GM12873 (cell line): ENCODE measurements at regions not wholly inside any gene's neighbourhood (a gene's known extent, or its start where the extent isn't known, plus 50 kb on each side); places are given as distances from the start of the nearest gene placed in this dataset.

Experiments
- TF ChIP-seq, protein P1 (sequence below): IDR thresholded peaks from 2 replicates; pipeline ENCODE4 v1.5.1; 2012; ENCODE audit warnings: low read depth, mild to moderate bottlenecking, moderate library complexity, low read length, control low read depth; ENCODE audit not compliant: insufficient read depth; ENCODE audit errors: missing control alignments

GRCh38 chr14:65242732-65243134 lies 140.4 kb upstream of the MAX start:
- TF ChIP-seq, protein P1, sequence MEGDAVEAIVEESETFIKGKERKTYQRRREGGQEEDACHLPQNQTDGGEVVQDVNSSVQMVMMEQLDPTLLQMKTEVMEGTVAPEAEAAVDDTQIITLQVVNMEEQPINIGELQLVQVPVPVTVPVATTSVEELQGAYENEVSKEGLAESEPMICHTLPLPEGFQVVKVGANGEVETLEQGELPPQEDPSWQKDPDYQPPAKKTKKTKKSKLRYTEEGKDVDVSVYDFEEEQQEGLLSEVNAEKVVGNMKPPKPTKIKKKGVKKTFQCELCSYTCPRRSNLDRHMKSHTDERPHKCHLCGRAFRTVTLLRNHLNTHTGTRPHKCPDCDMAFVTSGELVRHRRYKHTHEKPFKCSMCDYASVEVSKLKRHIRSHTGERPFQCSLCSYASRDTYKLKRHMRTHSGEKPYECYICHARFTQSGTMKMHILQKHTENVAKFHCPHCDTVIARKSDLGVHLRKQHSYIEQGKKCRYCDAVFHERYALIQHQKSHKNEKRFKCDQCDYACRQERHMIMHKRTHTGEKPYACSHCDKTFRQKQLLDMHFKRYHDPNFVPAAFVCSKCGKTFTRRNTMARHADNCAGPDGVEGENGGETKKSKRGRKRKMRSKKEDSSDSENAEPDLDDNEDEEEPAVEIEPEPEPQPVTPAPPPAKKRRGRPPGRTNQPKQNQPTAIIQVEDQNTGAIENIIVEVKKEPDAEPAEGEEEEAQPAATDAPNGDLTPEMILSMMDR, result no peak

DNA sequence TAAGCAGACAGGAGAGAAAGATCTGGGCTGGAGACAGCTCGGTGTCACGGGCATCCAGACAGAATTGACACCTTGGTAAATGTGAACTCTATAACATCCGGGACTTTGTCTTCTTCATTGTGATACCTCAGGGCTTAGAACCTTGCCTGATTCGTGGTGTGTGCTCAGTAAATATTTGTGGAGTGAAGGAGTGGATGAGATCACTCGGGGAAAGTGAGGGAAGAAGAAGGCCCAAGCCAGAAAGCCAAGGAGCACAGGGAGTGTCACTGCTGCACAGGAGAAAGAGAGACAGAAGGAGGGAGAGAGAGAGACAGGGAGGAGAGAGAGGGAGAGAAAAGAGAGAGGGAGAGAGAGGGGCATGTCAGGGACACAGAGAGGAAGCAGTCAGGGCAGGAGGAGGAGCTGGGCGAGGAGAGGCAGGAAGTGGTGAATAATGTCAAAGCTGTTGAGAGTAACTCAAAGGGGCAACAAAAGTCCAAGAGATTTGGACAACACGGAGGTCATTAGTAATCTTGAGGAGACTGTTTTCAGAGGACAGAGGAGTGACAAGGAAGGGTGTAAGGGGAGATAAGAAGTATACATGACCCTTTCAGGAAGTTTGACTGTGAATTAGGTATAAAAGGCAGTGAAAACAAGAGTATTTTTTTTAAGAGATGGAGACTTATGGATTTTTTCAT lies 141.6 kb upstream of the MAX start:
- TF ChIP-seq, protein P1, result no peak

- TF ChIP-seq, protein P1, result no peak
Observed at GRCh38 chr14:65249471-65250161, 147.3 kb upstream of the MAX start.

GRCh38 chr14:65250162-65250495 lies 147.8 kb upstream of the MAX start:
- TF ChIP-seq, protein P1, result no peak

DNA sequence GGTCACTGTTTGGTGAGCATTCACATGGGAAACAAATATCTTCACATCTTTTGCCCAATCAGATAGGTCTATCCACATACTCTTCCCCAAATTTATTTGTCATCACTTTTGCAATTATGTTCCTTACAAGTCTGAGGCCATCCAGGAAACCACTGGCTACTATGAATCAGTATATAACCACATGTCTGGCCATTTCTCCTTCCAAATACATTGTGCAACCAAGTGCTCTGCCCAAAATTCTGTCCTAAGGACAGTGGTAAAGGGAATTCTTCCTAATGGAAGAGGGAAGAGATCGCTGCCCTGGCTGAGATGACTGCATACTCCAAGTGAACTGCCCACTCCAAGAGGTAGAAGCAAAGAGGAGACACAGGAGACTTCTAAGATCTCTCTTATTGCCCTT lies 148.9 kb upstream of the MAX start:
- TF ChIP-seq, protein P1, result no peak

GRCh38 chr14:65252482-65253255 lies 150.4 kb upstream of the MAX start:
- TF ChIP-seq, protein P1, result no peak

DNA sequence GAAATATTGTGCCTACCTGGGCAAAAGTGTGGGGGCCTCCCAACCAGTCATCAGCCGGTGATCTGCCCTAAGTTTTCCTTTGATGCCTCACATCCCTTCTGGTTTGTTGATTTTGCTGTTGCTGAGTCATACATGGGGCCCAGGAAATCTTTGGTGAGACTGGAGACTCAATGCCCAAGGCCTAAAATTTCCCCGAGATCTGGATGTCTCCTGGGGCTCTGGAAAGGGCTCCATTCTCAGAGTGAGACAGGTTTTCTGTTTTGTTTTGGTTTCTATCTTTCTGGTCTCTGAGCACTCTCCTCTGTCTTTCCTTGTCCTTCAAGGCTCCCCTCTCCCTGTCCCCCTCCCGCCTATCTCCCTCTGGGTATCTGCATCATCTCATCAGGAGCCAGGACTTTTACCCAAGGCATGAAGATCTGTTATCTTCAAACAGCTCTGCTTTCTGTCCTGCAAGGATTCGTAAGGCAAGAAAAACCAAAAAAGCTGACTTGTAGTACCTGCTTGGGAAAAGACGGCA lies 152.8 kb upstream of the MAX start:
- TF ChIP-seq, protein P1, result no peak
